ENCODE measurements at regions not wholly inside any gene's neighbourhood (a gene's known extent, or its start where the extent isn't known, plus 50 kb on each side); places are given as distances from the start of the nearest gene placed in this dataset.

- no peak for TF ChIP-seq CTCF (IDR thresholded peaks at IDR 0.05)
- TF ChIP-seq POLR2A (IDR thresholded peaks at IDR 0.05) = no peak
Observed at GRCh38 chr2:40654346-40654745, 202.5 kb upstream of the SLC8A1 start.

All from esophagus squamous epithelium (tissue), 4 donors.